ENCODE measurements at regions not wholly inside any gene's neighbourhood (a gene's known extent, or its start where the extent isn't known, plus 50 kb on each side); places are given as distances from the start of the nearest gene placed in this dataset.

GRCh38 chr2:128980475-128980874, 661.8 kb upstream of the HS6ST1 start:
- no peaks in the 10 kb centered on the region for H3K4me1 Mint-ChIP-seq (ENCODE audit: low read depth)
- no peaks in the 10 kb centered on the region for H3K9me3 Mint-ChIP-seq
- no peak overlapping the region for H3K27ac Mint-ChIP-seq
- H3K27me3 Mint-ChIP-seq = no peaks in the 10 kb centered on the region
- DNase-seq = no peak
- no peaks in the 10 kb centered on the region for H3K36me3 Mint-ChIP-seq (ENCODE audit: low read depth)
- H3K4me3 Mint-ChIP-seq = no peak overlapping the region

GRCh38 chr2:128981353-128981752, 662.7 kb upstream of the HS6ST1 start:
- no peaks in the 10 kb centered on the region for H3K4me1 Mint-ChIP-seq (ENCODE audit: low read depth)
- H3K4me3 Mint-ChIP-seq = no peak overlapping the region
- no peaks in the 10 kb centered on the region for H3K27me3 Mint-ChIP-seq

GRCh38 chr2:128982001-128982400, 663.3 kb upstream of the HS6ST1 start:
- no peaks in the 10 kb centered on the region for H3K36me3 Mint-ChIP-seq (ENCODE audit: low read depth)
- H3K27me3 Mint-ChIP-seq = no peaks in the 10 kb centered on the region
- no peaks in the 10 kb centered on the region for H3K4me1 Mint-ChIP-seq (ENCODE audit: low read depth)
- no peak for DNase-seq
- H3K4me3 Mint-ChIP-seq = no peak overlapping the region
- H3K27ac Mint-ChIP-seq = no peak overlapping the region
- no peaks in the 10 kb centered on the region for H3K9me3 Mint-ChIP-seq

More at GRCh38 chr2:128981353-128981752, 662.7 kb upstream of the HS6ST1 start:
- Mint-ChIP-seq H3K9me3 (no peaks in the 10 kb centered on the region), H3K27ac (no peak overlapping the region), H3K36me3 (ENCODE audit: low read depth) (no peaks in the 10 kb centered on the region)
- no peak for DNase-seq

DNA sequence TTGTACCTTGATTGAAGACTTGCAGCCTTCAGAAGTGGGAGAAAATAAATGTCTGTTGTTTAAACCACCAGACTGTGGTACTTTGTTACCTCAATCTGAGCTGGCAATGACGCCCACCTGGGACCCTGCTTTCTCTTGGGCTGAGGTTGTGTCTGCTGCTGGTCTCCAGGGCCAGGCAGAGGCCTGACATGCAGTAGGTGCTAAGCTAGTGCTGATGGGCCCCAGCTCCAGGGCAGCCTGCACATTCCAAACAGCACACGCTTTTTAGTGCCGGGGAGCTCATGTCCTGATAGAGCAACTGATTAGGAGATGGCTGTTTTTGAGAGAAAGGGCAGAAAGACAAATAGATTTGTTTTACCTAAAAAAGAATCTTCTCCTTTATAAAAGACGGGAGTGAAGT, 664.0 kb upstream of the HS6ST1 start:
- DNase-seq = no peak
- H3K4me3 Mint-ChIP-seq = no peak overlapping the region
- H3K27ac Mint-ChIP-seq = no peak overlapping the region
- H3K4me1 Mint-ChIP-seq (ENCODE audit: low read depth) = no peaks in the 10 kb centered on the region
- H3K9me3 Mint-ChIP-seq = no peaks in the 10 kb centered on the region
- no peaks in the 10 kb centered on the region for H3K36me3 Mint-ChIP-seq (ENCODE audit: low read depth)
- no peaks in the 10 kb centered on the region for H3K27me3 Mint-ChIP-seq

DNA sequence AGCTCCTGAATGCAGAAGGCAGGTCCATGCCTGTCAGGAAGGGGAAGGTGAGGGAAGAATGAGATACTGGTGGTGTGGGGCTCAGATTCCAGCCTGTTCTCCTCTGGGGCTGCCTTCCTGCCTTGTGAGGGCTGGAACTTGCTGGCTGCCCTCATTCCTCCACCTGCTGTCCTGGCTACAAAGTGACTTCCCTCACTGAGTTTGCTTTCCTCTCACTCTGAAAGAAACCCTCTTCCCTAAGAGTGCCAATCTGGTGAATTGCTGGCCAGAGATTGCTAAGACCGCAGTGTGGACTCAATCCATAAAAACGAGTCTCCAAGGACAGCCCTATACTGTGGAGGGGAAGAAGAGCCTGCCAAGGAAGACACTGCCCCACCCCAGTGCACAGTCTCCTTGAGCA, 664.4 kb upstream of the HS6ST1 start:
- Mint-ChIP-seq H3K4me1 (ENCODE audit: low read depth) (no peaks in the 10 kb centered on the region), H3K9me3 (no peaks in the 10 kb centered on the region), H3K4me3 (no peak overlapping the region), H3K27ac (no peak overlapping the region), H3K36me3 (ENCODE audit: low read depth) (no peaks in the 10 kb centered on the region), H3K27me3 (no peaks in the 10 kb centered on the region)
- no peak for DNase-seq

- Mint-ChIP-seq H3K36me3 (ENCODE audit: low read depth) (no peaks in the 10 kb centered on the region), H3K27me3 (no peaks in the 10 kb centered on the region), H3K9me3 (no peaks in the 10 kb centered on the region), H3K27ac (no peak overlapping the region), H3K4me1 (ENCODE audit: low read depth) (no peaks in the 10 kb centered on the region), H3K4me3 (no peak overlapping the region)
- DNase-seq = no peak
These were observed 665.4 kb upstream of the HS6ST1 start for GRCh38 chr2:128984081-128984480.

DNA sequence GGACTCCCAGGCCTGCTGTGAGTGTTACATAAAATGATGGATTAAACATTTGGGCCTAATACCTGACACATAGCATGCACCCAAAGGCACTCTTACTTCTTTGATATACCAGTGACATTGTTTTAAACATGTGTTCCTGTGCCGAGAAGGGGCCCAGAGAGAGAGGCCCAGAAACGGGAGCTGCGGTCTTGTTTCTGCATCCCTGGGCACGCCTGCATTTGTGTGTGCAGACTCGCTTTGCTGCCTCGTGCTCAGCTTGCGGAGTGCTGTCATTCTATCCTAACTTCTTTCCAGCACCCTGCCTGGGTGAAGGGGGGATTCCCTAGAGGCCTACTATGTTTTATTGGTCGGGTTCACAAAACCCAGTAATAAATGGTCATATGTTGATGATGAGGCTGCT, 666.2 kb upstream of the HS6ST1 start:
- DNase-seq = no peak
- no peaks in the 10 kb centered on the region for H3K4me1 Mint-ChIP-seq (ENCODE audit: low read depth)
- H3K9me3 Mint-ChIP-seq = no peaks in the 10 kb centered on the region
- H3K27ac Mint-ChIP-seq = no peak overlapping the region
- no peak overlapping the region for H3K4me3 Mint-ChIP-seq
- H3K36me3 Mint-ChIP-seq (ENCODE audit: low read depth) = no peaks in the 10 kb centered on the region
- no peaks in the 10 kb centered on the region for H3K27me3 Mint-ChIP-seq

DNA sequence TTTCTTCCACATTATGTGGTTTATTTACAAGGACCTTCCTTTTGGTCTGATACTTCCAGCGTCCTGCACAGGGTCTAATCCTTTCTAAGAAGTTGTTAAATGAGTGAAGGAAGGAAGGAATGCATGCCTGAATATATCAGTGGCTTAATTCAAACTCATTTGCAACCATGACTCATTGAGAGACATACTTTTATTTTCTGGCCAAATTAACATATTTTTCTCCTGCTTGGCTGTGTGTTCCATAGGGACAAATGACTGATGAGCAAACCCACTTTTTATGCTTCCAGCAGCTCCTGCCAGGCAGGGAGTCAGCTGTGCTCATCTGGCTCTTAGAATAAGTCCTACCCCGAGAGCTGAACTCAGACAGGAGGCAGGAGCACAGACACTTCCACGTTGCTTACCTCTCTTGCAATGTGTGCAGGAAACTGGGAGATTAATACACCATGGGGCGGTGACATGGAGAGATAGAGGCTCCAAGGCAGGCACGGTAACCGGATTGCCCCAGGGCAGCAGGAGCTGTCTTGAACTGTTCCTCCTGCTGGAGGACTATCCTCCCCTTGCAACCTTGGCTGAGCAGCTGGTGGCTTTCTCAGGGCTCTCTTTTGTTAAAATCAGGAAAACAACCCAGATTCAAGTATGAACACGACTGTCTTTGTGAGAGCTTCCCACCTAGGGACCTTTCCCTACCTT, 667.5 kb upstream of the HS6ST1 start:
- DNase-seq = no peak
- Mint-ChIP-seq H3K27ac (no peak overlapping the region), H3K4me1 (ENCODE audit: low read depth) (no peaks in the 10 kb centered on the region), H3K4me3 (no peak overlapping the region), H3K36me3 (ENCODE audit: low read depth) (no peaks in the 10 kb centered on the region), H3K27me3 (no peaks in the 10 kb centered on the region), H3K9me3 (no peaks in the 10 kb centered on the region)

GRCh38 chr2:128986867-128987268, 668.2 kb upstream of the HS6ST1 start:
- DNase-seq = no peak
- Mint-ChIP-seq H3K36me3 (ENCODE audit: low read depth) (no peaks in the 10 kb centered on the region), H3K4me3 (no peak overlapping the region)

DNA sequence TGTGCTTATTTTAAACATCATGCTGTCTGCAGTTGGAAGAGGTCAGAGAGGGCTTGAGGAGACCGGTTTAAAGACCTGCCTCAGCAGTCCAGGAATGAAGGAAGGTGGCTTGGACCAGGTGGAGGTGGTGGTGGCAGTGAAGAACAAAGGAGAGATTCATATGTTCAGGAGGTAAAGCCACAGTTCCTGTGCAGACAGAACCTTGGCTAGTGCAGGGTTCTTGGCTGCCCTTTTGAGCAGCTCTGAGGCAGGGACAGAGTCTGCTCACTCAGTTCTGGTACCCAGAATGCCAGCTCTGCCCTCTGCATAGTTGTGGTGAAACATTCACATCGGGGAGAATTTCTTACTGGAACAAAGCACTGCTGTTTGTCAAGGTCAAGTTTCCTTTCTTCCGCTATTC, 669.7 kb upstream of the HS6ST1 start:
- no peaks in the 10 kb centered on the region for H3K36me3 Mint-ChIP-seq (ENCODE audit: low read depth)
- H3K9me3 Mint-ChIP-seq = no peaks in the 10 kb centered on the region
- DNase-seq = no peak
- H3K4me3 Mint-ChIP-seq = no peak overlapping the region
- no peak overlapping the region for H3K27ac Mint-ChIP-seq
- H3K27me3 Mint-ChIP-seq = no peaks in the 10 kb centered on the region
- no peaks in the 10 kb centered on the region for H3K4me1 Mint-ChIP-seq (ENCODE audit: low read depth)

More at GRCh38 chr2:128986867-128987268, 668.2 kb upstream of the HS6ST1 start:
- Mint-ChIP-seq H3K27me3 (no peaks in the 10 kb centered on the region), H3K27ac (no peak overlapping the region), H3K4me1 (ENCODE audit: low read depth) (no peaks in the 10 kb centered on the region), H3K9me3 (no peaks in the 10 kb centered on the region)

DNA sequence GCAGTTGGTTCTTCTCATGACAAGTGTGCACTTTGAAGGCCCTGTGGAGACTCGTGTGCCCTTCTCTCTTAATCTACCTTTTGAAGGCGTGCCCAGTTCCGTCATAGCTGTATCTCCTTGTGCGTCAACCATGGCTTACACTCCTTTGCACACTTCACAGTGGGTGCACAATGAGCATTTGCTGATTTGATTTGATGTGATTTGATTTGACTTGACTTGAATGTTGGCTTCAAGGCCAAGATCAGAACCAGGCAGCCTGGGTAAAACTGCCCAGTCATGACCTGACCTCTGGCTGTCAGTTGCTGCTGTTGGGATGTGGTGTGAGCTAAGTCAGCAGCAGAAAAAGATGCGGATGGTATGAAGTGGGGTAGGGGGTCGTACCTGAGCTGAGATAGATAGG, 670.3 kb upstream of the HS6ST1 start:
- Mint-ChIP-seq H3K27ac (no peak overlapping the region), H3K4me3 (no peak overlapping the region), H3K27me3 (no peaks in the 10 kb centered on the region), H3K9me3 (no peaks in the 10 kb centered on the region), H3K4me1 (ENCODE audit: low read depth) (no peaks in the 10 kb centered on the region), H3K36me3 (ENCODE audit: low read depth) (no peaks in the 10 kb centered on the region)
- DNase-seq = no peak

- H3K27ac Mint-ChIP-seq = no peak overlapping the region
- no peak overlapping the region for H3K4me3 Mint-ChIP-seq
- no peaks in the 10 kb centered on the region for H3K9me3 Mint-ChIP-seq
- no peaks in the 10 kb centered on the region for H3K4me1 Mint-ChIP-seq (ENCODE audit: low read depth)
- H3K27me3 Mint-ChIP-seq = no peaks in the 10 kb centered on the region
- no peak for DNase-seq
- H3K36me3 Mint-ChIP-seq (ENCODE audit: low read depth) = no peaks in the 10 kb centered on the region
These were observed 676.4 kb upstream of the HS6ST1 start for GRCh38 chr2:128995086-128995485.

DNA sequence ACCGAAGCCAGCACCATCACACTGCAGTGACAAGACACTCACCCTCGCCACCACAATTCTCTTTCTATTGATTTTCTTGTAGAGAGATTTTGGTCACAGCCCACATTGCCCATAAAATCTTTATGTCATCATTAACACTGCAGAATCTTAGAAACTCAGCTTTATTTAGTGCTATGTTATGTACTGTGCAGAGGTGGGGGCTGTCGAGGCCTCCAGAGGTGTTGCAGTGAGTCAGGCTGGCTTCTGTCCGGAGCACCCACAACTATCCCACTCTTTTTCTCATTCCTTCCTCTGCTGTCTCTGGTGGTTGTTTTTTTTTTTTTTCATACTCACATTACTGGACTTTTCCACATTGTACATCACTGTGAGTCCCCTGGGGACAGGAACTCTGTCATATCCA, 677.4 kb upstream of the HS6ST1 start:
- Mint-ChIP-seq H3K27me3 (no peaks in the 10 kb centered on the region), H3K4me1 (ENCODE audit: low read depth) (no peaks in the 10 kb centered on the region), H3K36me3 (ENCODE audit: low read depth) (no peaks in the 10 kb centered on the region), H3K4me3 (no peak overlapping the region), H3K9me3 (no peaks in the 10 kb centered on the region), H3K27ac (no peak overlapping the region)
- no peak for DNase-seq

- no peaks in the 10 kb centered on the region for H3K36me3 Mint-ChIP-seq (ENCODE audit: low read depth)
- H3K4me1 Mint-ChIP-seq (ENCODE audit: low read depth) = no peaks in the 10 kb centered on the region
- H3K27me3 Mint-ChIP-seq = no peaks in the 10 kb centered on the region
- H3K27ac Mint-ChIP-seq = no peak overlapping the region
- H3K4me3 Mint-ChIP-seq = no peak overlapping the region
- no peak for DNase-seq
- no peaks in the 10 kb centered on the region for H3K9me3 Mint-ChIP-seq
These were observed 678.6 kb upstream of the HS6ST1 start for GRCh38 chr2:128997166-128997866.

- no peak for DNase-seq
- no peaks in the 10 kb centered on the region for H3K36me3 Mint-ChIP-seq (ENCODE audit: low read depth)
- no peak overlapping the region for H3K27ac Mint-ChIP-seq
- no peaks in the 10 kb centered on the region for H3K27me3 Mint-ChIP-seq
- H3K4me1 Mint-ChIP-seq (ENCODE audit: low read depth) = no peaks in the 10 kb centered on the region
- H3K9me3 Mint-ChIP-seq = no peaks in the 10 kb centered on the region
- H3K4me3 Mint-ChIP-seq = no peak overlapping the region
These were observed 683.3 kb upstream of the HS6ST1 start for GRCh38 chr2:129001926-129002325.
